Transverse colon (tissue), 4 donors: ENCODE measurements at regions not wholly inside any gene's neighbourhood (a gene's known extent, or its start where the extent isn't known, plus 50 kb on each side); places are given as distances from the start of the nearest gene placed in this dataset.

ENCODE experiments used
- DNase-seq: peaks from one replicate; pipeline ENCODE4 v3.0.0-alpha.2; 2019
- H3K27ac ChIP-seq, 4 donors: fragments of 200-600 bp; sonication (generic); 2 replicates each; pipeline ENCODE4 v1.5.1; 2016 to 2018; ENCODE audit warnings: inconsistent platforms in 4 of 4
- H3K27me3 ChIP-seq: fragments of 200-600 bp; sonication (generic); 2 replicates; pipeline ENCODE4 v1.5.1; 2017; ENCODE audit warnings: inconsistent platforms
- H3K36me3 ChIP-seq, 4 donors: fragments of 200-600 bp; sonication (generic); 2 replicates each; pipeline ENCODE4 v1.5.1; 2017 to 2019; ENCODE audit warnings: inconsistent platforms in 4 of 4
- H3K4me1 ChIP-seq, 4 donors: fragments of 200-600 bp; sonication (generic); 2 replicates each; pipeline ENCODE4 v1.5.1; 2017 to 2020; ENCODE audit warnings: inconsistent platforms in 4 of 4
- H3K4me3 ChIP-seq, 4 donors: fragments of 200-600 bp; sonication (generic); 1 replicate in 1 of 4; 2 replicates in 3 of 4; pipeline versions ENCODE4 v1.5.1 to v1.6.1; 2017 to 2019; ENCODE audit warnings: inconsistent platforms in 4 of 4
- H3K9me3 ChIP-seq, 2 donors: fragments of 200-600 bp; sonication (generic); 2 replicates each; pipeline ENCODE4 v1.5.1; 2017 to 2019; ENCODE audit warnings: inconsistent platforms in 2 of 2
- EP300 ChIP-seq: sonication (generic); formaldehyde crosslinking; IDR thresholded peaks from one replicate; pipeline ENCODE4 v1.6.1; 2017; ENCODE audit warnings: antibody characterized with exemption, low read depth
- POLR2A ChIP-seq: fragments of 450-650 bp; IDR thresholded peaks from one replicate; pipeline ENCODE4 v1.6.1; 2016; ENCODE audit warnings: antibody characterized with exemption, mild to moderate bottlenecking, moderate library complexity
- POLR2AphosphoS5 ChIP-seq, 3 donors: sonication (generic); formaldehyde crosslinking; IDR thresholded peaks; one replicate each; pipeline ENCODE4 v1.6.1; 2016; ENCODE audit warnings: antibody characterized with exemption in 3 of 3
- WGBS, 2 donors: methylation state at CpG; one replicate each; pipeline ENCODE4 v1.1.5; 2018; ENCODE audit warnings: low coverage in 1 of 2; 5-methylcytosine and 5-hydroxymethylcytosine counted together
- in situ Hi-C, 4 donors: fragments of 200-750 bp; cut with MboI; loops; one replicate each; pipeline versions ENCODE4 v1.15.0 to v1.15.1; 2017; ENCODE audit warnings: low sequenced_read_pairs in 3 of 4, low pct_ligation_motif_present in 1 of 4, low pct_unique_long_range_greater_than_20kb in 1 of 4
- intact Hi-C: fragments of 100-400 bp; cut with DNase I; formaldehyde crosslinking; loops from one replicate; pipeline ENCODE4 v1.15.1; 2023; ENCODE audit warnings: low total_unique reads
- TF ChIP-seq, protein P1 (sequence below), 5 experiments: fragments of 200-600 bp in 3 of 5; fragments of 450-650 bp in 2 of 5; sonication (generic) in 3 of 5; IDR thresholded peaks; 1 replicate in 2 of 5; 2 replicates in 3 of 5; pipeline ENCODE4 v1.5.1; 2016 to 2017; ENCODE audit warnings: antibody characterized with exemption in 5 of 5, inconsistent platforms in 3 of 5, mild to moderate bottlenecking in 2 of 5, moderate library complexity in 1 of 5

DNA sequence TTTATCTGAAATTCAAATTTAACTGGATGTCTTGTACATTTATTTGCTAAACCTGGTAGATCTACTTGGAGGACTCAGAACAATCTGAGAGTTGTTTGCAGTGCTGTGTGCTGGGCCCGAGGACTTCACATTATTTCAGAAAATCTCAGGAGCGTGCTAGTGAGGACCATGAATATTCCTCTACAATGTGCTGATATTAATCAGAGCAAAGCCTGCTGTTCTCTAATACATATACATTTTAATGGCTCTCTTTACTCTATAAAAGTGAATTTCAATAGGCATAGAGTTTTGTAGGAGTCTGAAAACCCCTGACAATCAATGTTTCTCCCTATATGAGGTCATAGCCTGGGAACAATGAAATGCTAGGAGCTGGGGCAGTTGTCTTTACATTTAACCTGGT lies 144.3 kb downstream of the NEDD1 start:
- no peak overlapping the region for H3K27ac ChIP-seq
- intact Hi-C loops, result no loop called here
- no peak for DNase-seq
- in situ Hi-C loops, result no loop called here
- no peaks in the 10 kb centered on the region for H3K27me3 ChIP-seq
- no peak overlapping the region for H3K4me3 ChIP-seq
- no peaks in the 10 kb centered on the region for H3K9me3 ChIP-seq
- no peaks in the 10 kb centered on the region for H3K4me1 ChIP-seq
- WGBS, 2 donors, result 84 to 88% methylated on average over 2 of the region's 2 CpGs
- no peaks in the 10 kb centered on the region for H3K36me3 ChIP-seq
- TF ChIP-seq POLR2AphosphoS5 (IDR thresholded peaks at IDR 0.05) (no peak), POLR2A (no peak), EP300 (no peak)
- TF ChIP-seq, protein P1, sequence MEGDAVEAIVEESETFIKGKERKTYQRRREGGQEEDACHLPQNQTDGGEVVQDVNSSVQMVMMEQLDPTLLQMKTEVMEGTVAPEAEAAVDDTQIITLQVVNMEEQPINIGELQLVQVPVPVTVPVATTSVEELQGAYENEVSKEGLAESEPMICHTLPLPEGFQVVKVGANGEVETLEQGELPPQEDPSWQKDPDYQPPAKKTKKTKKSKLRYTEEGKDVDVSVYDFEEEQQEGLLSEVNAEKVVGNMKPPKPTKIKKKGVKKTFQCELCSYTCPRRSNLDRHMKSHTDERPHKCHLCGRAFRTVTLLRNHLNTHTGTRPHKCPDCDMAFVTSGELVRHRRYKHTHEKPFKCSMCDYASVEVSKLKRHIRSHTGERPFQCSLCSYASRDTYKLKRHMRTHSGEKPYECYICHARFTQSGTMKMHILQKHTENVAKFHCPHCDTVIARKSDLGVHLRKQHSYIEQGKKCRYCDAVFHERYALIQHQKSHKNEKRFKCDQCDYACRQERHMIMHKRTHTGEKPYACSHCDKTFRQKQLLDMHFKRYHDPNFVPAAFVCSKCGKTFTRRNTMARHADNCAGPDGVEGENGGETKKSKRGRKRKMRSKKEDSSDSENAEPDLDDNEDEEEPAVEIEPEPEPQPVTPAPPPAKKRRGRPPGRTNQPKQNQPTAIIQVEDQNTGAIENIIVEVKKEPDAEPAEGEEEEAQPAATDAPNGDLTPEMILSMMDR (IDR thresholded peaks at IDR 0.05), result no peak

- DNase-seq, result no peak
- WGBS, 2 donors, result 39 to 55% methylated on average over 3 of the region's 3 CpGs
- in situ Hi-C loops, result no loop called here
These were observed 154.1 kb downstream of the NEDD1 start for GRCh38 chr12:97061171-97061570.

GRCh38 chr12:97063292-97063935 lies 156.4 kb downstream of the NEDD1 start:
- H3K9me3 ChIP-seq, result no peaks in the 10 kb centered on the region
- no peaks in the 10 kb centered on the region for H3K27me3 ChIP-seq
- no peak overlapping the region for H3K4me3 ChIP-seq
- intact Hi-C loops, result no loop called here
- in situ Hi-C loops, result no loop called here
- H3K27ac ChIP-seq, result no peak overlapping the region
- TF ChIP-seq POLR2A (no peak), POLR2AphosphoS5 (IDR thresholded peaks at IDR 0.05) (no peak), EP300 (no peak)
- TF ChIP-seq, protein P1 (IDR thresholded peaks at IDR 0.05), result no peak
- no peaks in the 10 kb centered on the region for H3K4me1 ChIP-seq
- DNase-seq, result no peak
- 20 to 71% methylated on average over 1 of the region's 1 CpG for WGBS, 2 donors
- H3K36me3 ChIP-seq, result no peaks in the 10 kb centered on the region

More at GRCh38 chr12:97061171-97061570, 154.1 kb downstream of the NEDD1 start:
- H3K4me1 ChIP-seq, result no peaks in the 10 kb centered on the region
- intact Hi-C loops, result no loop called here
- no peaks in the 10 kb centered on the region for H3K9me3 ChIP-seq
- no peak overlapping the region for H3K4me3 ChIP-seq
- no peak overlapping the region for H3K27ac ChIP-seq
- H3K27me3 ChIP-seq, result no peaks in the 10 kb centered on the region
- TF ChIP-seq POLR2A (no peak), POLR2AphosphoS5 (IDR thresholded peaks at IDR 0.05) (no peak), EP300 (no peak)
- TF ChIP-seq, protein P1 (IDR thresholded peaks at IDR 0.05), result no peak
- H3K36me3 ChIP-seq, result no peaks in the 10 kb centered on the region

GRCh38 chr12:97075161-97075933 lies 168.3 kb downstream of the NEDD1 start:
- intact Hi-C loops (no loop called here), in situ Hi-C loops (no loop called here)
- no peaks in the 10 kb centered on the region for H3K36me3 ChIP-seq
- no peaks in the 10 kb centered on the region for H3K9me3 ChIP-seq
- H3K4me3 ChIP-seq, result no peak overlapping the region
- H3K27me3 ChIP-seq, result no peaks in the 10 kb centered on the region
- no peak for TF ChIP-seq POLR2A
- H3K4me1 ChIP-seq, result no peaks in the 10 kb centered on the region
- no peak for DNase-seq
- WGBS, 2 donors, result 54 to 73% methylated on average over 6 of the region's 6 CpGs
- H3K27ac ChIP-seq, result no peak overlapping the region
